SK-N-SH (cell line): ENCODE measurements at regions not wholly inside any gene's neighbourhood (a gene's known extent, or its start where the extent isn't known, plus 50 kb on each side); places are given as distances from the start of the nearest gene placed in this dataset.

Source experiments
- CTCF ChIP-seq: fragments of 200-600 bp; sonication (generic); IDR thresholded peaks from 2 replicates; pipeline ENCODE4 v1.6.1; 2017; ENCODE audit warnings: antibody characterized with exemption, mild to moderate bottlenecking, moderate library complexity
- POLR2AphosphoS5 ChIP-seq: IDR thresholded peaks from 2 replicates; pipeline ENCODE4 v1.6.1; 2012; ENCODE audit warnings: low read depth, low read length
- RCOR1 ChIP-seq: fragments of 150-350 bp; IDR thresholded peaks from 2 replicates; pipeline ENCODE4 v1.6.1; 2017; ENCODE audit warnings: antibody characterized with exemption, low read length
- TAF1 ChIP-seq: IDR thresholded peaks from 2 replicates; pipeline ENCODE4 v1.6.1; 2012; ENCODE audit warnings: low read depth, mild to moderate bottlenecking, low read length, moderate library complexity, borderline replicate concordance
- USF2 ChIP-seq: fragments of 150-350 bp; IDR thresholded peaks from 2 replicates; pipeline ENCODE4 v1.6.1; 2017; ENCODE audit warnings: antibody characterized with exemption, low read length, low read depth, borderline replicate concordance

GRCh38 chr18:41814651-41815050 is 140.4 kb upstream of the PIK3C3 start:
- TF ChIP-seq CTCF (no peak), POLR2AphosphoS5 (no peak), USF2 (no peak), TAF1 (no peak), RCOR1 (no peak)
